HG03103 (cell line): ENCODE measurements at regions not wholly inside any gene's neighbourhood (a gene's known extent, or its start where the extent isn't known, plus 50 kb on each side); places are given as distances from the start of the nearest gene placed in this dataset.

Experiments used
- ATAC-seq: cut with Tn5 transposase; IDR thresholded peaks from one replicate; pipeline ENCODE4 v1.9.1; 2021; ENCODE audit warnings: low read depth; ENCODE audit not compliant: unreplicated experiment

DNA sequence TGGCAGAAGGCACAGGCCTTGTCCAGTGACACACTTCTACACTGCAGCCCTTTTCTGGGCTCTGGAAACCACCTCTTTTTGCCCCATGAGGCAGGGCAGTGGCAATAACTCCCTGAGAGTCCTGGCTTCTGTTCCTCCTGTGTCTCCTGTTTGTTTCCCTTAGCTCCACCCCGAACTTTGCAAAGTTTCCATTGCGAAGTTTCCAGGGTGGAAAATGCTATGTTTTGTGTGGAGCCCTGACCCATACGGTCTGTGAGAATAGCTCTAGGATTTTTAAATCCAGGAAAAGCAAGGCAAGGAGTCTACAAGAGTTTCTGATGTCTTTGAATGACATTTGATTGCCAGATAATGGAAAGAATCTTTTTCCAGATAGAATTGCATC, 92.2 kb upstream of the AKR1E2 start:
- no peak for ATAC-seq

DNA sequence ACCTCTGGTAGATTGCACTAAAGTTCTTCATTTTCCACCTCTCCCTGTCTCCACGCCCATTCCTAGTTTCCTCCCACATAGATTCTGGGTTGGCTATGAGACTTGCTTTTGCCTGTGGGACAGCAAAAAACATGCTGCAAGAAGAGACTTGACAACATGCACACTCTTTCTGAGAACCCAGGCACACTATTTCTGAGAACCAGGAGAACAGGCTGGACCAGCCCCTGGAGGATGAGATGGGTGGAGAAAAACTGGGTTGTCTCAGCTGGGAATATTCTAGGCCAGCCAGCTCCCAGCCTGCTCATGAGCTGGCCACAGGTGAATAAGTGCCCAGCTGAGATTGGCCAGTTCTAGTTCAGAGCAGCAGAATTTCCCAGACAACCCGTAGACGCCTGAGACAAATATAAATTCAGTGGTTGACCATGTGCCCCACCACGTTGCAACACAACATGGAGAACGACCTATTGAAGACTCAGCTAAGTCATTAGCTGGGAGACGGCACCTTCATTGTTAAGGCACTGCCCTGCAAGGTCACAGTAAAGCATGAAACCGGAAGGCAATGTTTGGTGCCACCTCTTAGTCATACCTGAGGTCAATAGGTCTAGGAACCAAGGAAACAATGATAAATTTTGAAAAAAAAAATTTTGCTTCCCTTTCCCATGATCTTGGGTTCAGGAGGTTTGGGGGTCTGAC, 92.7 kb upstream of the AKR1E2 start:
- ATAC-seq, result no peak

DNA sequence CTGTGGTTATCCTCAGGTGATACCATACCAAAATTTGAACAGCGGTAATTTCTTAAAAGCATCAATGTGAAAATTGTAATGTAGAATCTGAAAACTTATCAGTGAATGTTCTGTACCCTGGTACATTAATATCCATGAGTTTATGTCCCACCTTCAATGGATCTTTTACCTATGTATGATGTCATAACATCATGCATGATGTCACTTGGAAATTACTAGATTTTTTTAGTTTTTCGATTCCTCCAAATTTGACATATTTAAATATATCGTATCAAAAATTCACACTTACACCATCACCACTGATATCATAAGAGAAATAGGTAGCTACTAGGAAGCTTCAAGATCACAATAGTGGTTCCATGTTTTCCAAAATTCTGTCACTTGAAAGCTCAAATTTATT, 95.0 kb upstream of the AKR1E2 start:
- no peak for ATAC-seq

DNA sequence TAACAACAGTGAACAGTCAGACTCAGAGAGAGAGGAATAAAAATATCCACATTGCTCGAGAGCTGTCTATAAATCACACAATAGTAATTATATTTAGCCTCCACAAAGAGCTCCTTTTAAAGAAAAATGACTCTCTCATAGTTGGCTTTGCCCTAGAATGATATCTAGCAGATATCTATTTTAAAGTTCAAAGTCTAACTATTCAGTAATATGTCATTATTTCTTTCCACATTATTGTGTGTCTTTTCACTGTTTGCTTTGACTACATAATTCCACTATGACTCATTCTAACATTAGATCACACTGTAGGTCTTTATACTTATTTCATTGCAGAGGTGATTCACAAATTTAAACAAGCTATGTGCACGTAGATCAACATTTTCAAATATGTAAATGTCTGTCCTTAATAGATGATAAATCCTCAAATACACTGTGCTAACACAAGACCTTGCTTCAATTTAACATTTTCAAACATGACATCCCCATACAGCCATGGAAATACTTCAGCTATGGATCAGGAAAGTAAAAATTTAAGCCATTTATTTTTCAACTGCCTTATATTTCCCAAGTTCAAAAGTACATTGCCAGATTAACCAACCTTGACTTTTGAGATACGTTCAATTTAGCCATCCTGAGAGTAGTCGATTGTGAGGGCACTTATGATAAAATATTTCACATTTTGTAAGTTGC, 99.9 kb upstream of the AKR1E2 start:
- ATAC-seq, result no peak

DNA sequence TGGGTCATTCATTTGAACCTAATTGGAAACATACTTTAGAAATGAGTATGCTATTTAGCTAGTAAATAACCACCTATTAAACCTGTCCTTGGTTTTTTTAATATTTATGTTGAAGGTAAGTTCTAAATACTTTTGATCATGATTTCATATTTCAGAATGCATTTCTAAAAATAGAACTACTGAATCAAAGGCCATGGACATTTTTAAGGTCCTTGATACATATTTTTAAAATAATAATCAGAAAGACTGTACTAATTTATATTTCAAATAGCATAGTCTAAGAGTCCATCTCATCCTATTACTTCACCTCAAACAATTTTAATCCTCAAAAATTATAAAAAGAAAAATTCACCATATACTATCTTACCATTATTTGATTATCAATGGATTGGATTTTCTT, 102.1 kb upstream of the AKR1E2 start:
- ATAC-seq, result no peak

DNA sequence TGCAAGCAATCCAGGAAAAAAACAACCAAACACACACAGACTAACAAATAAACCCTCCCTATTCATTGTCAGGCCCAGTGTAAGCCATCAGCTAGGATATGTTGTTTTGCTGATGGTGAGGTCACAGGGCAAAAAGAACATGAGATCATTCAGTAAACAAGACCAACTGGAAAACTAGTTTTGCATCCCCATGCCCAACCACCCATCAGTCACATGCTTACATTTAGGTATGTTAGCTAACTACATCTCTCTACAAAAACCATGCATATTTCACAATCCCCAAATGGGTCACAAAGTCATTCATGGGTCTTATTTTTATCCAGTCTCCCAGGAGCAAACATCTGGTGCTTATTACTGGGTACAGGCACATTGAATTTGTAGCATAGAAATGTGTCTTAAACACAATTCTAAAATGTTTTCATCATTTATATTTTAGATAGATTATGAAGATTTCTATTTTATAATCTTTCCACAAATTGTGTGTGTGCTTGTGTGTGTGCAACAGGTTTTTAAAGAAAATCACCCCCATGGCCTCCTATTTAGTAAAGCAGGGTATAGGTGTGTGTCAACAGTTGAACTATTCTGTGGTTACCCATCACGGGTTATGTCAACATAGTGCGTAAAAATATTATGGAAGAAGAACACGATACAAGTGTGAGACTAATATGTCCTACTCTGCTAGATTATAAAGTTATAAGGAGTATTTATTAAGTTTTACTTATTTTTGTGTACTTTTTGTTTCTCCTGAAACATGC, 103.8 kb upstream of the AKR1E2 start:
- ATAC-seq, result no peak

DNA sequence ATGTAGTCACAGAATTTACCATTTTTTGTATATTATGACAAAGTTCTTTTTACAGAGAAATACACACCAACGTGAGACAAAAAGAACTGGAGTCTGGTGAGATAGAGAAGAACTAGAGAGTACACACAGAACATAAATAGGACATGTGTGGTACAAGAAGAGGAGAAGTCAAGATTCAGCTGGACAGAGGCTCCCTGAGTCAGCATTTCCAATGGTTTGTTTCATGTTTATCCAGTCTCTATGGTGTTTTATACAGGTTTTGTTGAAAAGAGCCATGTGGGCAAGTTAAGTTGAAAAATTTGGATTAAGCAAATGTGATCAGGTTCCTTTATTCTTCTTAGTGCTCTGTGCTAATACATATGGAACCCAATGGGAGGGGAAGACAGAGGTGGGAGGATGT, 105.5 kb upstream of the AKR1E2 start:
- ATAC-seq, result no peak

DNA sequence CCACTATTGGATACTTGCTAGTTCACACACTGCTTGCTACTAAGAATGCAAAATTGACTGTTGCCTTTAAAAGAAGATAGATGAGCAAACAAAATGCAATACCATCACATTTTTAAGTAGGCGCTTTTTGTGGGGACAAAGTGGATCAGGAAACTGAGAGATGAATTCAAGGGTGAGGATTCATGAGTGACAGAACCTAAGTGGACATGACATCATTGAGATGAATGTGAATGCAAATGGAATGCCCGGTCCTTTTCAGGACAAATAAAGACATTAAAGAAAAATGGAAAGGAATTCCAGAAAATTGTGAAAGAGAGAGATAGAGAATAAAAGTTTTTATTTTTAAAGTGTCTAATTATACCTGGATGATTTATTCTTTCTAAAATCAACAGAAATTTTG, 106.3 kb upstream of the AKR1E2 start:
- no peak for ATAC-seq

DNA sequence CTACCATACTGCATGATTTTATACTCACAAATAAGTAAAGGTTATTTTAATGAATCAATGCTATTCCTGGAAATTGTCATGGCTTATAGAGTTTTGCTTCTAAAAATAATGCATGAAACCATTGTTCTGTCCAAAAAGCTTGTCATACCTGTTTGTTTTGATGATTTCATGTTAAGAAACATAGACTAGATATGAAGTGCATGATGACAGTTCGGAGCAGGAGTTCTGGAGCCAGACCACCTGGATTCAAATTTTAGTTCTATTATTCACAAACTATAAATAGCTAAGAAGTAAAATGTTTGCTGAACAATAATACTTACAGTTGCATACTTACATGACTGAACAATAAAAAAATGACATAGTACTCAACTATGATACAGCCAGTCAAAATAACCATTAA, 107.0 kb upstream of the AKR1E2 start:
- no peak for ATAC-seq

DNA sequence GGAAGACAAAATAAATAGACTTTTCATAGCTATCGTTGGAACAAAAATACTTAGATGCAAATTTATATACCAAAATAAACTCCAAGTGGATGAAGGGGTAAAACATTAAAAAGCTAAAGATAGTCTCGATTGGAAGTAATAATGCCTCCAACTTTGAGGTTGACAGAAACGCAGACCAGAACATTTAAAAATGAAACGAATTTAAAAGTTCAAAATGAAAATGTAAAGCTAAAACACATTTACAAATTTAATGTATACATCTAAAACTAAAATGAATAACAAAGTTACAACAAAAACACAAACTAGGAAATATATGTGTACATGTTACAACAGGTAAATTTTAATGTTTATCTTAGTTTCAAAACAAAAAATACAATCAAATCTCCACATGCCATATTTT, 107.5 kb upstream of the AKR1E2 start:
- ATAC-seq, result no peak

DNA sequence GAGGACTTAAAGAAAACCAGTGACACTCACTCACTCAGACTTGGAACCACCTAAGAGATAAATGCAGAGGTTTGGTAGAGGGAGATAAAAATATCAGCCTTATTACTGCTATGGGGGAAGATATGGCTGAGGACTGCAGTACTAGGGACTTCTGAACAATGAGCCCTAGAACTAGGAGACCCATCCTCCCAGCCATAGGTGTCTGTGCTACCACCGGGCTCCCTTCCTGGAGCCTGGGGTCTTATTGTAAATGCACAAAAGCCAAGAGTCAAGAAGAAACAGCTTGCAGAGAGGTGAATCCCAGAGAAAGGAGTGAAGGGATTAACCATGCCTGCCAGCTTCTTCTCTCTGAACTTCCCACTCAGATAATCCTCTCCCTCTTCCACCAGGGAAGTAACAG, 108.3 kb upstream of the AKR1E2 start:
- no peak for ATAC-seq

DNA sequence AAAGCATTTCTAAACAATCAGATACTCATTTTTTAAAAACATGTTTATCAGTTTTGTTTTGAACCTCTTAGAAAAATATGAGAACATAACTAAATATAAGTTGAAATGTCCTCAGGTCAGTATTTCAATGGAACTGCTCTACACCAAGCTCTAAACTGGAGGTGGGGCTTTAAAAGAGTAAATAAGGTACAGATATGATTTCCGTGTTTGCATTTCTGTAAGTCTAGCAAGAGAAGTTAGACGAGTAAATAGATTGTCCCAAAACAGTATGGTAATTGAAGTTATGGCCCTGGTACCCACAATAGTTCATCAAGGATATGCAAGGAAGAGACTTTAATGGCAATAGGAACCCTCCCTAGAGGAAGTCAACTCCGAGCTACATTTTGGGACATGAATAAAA, 115.1 kb upstream of the AKR1E2 start:
- ATAC-seq, result no peak

DNA sequence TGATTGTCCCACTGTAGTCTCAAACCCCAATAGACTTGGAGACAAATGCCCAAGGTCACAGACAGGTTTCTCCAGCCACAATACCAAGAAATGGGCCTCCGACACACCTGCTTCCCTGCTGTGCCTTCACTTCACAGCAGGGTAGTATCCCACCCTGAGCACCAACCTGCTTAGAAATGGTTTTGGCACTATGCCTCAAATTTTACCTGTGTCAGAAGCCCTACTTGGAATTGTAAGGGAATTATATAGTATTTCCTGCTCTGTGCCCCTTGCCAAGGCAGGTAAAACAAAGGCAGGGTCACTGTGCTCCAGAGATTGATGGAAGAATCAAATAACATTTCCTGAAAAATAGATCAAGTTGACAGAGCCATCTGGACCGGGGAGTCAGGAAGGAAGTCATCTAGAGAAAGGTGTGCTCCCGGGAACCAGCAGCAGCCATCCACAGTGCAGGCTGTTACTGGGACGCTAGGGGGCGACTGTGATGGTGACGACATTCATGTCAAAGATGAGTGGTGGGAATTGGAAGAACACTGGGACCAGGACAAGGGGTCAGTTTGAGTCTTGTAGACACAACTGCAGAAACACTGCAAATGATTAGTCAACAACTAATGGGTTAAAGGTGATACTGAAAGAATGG, 117.8 kb upstream of the AKR1E2 start:
- ATAC-seq, result no peak

DNA sequence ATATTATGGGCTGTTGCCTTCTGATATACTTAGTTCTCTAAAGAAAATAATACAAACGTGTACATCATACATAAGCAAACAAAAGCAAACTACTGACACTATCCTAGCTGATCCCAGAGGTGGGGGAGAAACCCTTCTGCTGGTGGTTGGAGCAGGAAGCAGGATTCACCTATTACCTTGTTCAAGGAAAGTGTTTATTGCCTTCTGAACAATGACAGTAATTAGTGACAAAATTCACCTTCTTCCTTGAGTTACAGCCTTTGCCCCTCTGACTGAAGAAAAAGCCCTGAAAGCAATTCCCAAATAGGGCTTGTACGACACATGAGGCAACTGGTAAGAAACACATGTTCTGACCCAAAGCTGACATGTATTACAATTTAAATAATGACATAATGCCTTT, 118.8 kb upstream of the AKR1E2 start:
- no peak for ATAC-seq

DNA sequence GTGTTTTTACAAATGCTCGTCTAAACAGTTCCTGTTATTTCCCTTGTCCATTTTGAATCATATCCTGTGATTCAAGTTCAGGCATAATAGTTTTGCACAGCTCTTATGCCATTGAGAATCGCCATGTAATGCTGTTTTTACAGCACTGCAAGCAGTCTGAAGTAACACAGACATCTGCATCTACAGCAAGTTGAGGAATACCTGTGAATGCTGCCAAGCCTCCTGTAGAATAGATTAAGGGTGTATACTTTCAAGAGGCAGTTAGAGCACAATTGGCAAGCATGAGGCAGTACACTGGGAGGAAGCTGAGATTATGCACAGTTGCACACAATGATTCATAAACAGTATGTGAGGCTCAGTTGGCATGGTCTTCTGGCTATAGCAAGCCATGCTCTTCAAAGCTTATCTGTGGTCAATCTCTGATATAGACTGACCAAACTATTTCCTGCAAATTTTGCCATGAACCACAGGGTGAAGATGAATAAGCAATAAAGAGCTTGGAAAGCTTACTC, 121.9 kb upstream of the AKR1E2 start:
- no peak for ATAC-seq

DNA sequence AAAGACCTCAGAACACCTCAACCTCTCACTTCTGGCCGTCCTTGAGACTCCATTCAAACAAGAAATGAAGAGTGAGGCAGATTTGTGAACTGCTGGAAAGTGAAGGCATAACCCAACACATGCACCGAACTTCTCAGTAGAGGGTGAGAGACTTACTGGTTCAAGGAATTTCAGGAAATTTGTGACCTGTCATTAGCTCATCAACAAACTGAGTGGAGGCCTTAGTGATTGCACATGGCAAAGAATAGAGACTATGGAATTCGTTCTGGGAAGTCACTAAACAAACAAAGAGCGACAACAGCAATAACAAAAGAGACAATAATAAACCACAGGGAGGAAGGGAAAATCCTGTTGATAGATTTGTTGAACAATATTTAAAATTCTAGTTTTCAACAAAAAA, 125.0 kb upstream of the AKR1E2 start:
- ATAC-seq, result no peak

DNA sequence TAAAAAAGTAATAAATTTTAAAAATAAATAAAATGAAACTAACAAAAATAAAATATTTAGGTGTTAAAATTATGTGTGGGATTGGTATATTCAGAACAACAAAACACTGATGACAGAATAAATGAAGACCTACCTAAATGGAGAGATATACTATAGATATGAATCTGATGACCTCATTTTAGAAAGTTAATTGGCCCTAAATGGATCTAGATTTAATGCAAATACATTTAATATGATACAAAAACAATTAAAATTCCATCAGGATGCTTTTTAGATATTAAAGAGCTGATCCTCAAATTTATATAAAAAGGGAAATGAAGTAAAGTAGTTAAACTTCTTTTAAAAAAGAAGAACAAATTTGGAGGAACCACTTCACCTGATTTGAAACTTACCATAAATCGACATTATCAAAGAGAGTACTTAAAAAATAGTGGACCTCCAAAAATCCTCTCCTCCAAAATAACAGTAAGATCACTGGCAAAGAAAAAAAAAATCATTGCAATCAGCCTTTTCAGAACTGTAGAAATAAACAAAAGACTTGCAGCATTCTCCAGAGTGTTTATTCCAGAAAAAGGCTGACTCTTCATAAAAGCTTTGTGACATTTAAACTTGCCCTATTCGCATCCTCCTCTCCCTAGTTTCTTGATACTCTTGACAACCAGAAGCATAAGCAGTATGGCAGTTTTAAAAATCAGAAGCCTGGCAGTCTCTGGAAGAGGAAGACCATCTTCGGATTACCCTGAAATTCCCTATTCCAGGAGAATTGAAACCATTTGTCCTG, 125.9 kb upstream of the AKR1E2 start:
- ATAC-seq, result no peak

DNA sequence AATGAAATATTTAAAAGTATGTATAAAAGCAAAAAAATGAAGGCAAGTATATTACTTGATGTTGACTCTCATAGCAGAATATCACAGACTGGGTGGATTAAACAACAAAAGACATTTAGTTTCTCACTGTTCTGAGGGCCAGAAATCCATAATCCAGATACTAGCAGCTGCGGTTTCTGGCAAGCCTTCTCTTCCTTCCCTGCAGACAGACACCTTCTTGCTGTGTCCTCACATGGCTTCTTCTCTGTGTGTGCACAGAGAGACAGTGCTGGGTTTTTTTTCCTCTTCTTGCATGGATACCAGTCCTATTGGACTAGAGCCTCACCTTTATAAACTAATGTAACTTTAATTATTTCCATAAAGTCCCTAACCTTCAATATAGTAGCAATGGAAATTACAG, 127.9 kb upstream of the AKR1E2 start:
- ATAC-seq, result no peak

DNA sequence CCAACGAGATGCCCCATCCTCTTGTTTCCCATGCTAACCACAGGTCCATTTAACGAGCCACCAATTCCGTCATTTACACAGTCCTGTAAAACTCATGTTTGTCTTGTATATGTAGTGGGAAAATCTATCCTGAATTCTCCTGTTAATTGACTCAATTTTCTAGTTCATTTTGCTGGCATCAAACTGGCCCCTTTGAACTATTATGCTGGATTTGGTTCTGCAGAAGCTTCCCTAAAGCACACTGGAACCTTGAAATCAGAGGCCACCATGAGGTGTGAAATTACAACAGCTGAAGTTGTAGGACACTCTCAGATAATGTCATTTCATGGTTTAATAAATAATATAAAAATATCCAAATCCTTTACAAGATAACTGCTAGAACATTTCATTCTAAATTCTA, 129.8 kb upstream of the AKR1E2 start:
- no peak for ATAC-seq

DNA sequence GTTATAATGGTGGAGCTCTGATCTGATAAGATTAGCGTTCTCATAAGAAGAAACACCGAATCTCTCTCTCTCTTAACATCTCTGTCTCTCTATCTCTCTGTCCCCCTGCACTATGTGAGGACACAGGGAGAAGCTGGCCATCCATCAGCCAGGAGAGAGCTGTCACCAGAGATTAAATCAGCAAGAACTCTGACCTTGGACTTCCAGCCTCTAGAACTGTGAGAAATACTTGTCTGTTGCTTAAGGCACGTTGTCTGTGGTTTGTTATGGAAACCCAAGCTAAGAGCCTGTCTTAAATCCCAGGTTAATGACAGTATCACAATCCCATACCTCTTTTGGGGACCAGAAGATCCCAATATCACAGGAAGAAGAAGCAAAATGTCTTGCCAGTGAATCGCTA, 132.0 kb upstream of the AKR1E2 start:
- ATAC-seq, result no peak
